Stimulated activated CD4-positive, alpha-beta T cell treated with anti-CD3 and anti-CD28 coated beads, Interleukin-1b, Interleukin-23, amount 100 ng/mL, for 24 hours (primary cell): ENCODE measurements at regions not wholly inside any gene's neighbourhood (a gene's known extent, or its start where the extent isn't known, plus 50 kb on each side); places are given as distances from the start of the nearest gene placed in this dataset.
"Not testable (repeated sequence)": the region's sequence is repeated elsewhere in the genome, so short reads cannot be mapped to it uniquely, and the experiment has no call there.

Source experiments
- DNase-seq, 4 experiments: peaks; one replicate each; pipeline ENCODE4 v3.0.0-alpha.2; 2020; ENCODE audit warnings: low read depth in 4 of 4, low spot score in 1 of 4

GRCh38 chr7:81070956-81071355 is 152.1 kb upstream of the SEMA3C start:
- DNase-seq: no peak

- no peak for DNase-seq
Observed at GRCh38 chr7:81066797-81067196, 147.9 kb upstream of the SEMA3C start.

GRCh38 chr7:81064426-81064825 is 145.6 kb upstream of the SEMA3C start:
- DNase-seq: no peak

- no peak for DNase-seq
Observed at GRCh38 chr7:81062755-81063154, 143.9 kb upstream of the SEMA3C start.

- not testable (repeated sequence) for DNase-seq
Observed at GRCh38 chr7:81057469-81057868, 138.6 kb upstream of the SEMA3C start.

- DNase-seq: no peak
Observed at GRCh38 chr7:81053623-81054022, 134.8 kb upstream of the SEMA3C start.

- DNase-seq: no peak
Observed at GRCh38 chr7:81051811-81052413, 133.1 kb upstream of the SEMA3C start.

GRCh38 chr7:81045491-81046030 is 126.7 kb upstream of the SEMA3C start:
- DNase-seq: no peak

GRCh38 chr7:81042646-81043045 is 123.8 kb upstream of the SEMA3C start:
- not testable (repeated sequence) for DNase-seq

- no peak for DNase-seq
Observed at GRCh38 chr7:81040496-81040895, 121.6 kb upstream of the SEMA3C start.

GRCh38 chr7:81036871-81037270 is 118.0 kb upstream of the SEMA3C start:
- no peak for DNase-seq

- no peak for DNase-seq
Observed at GRCh38 chr7:81036057-81036456, 117.2 kb upstream of the SEMA3C start.

GRCh38 chr7:81031996-81032395 is 113.1 kb upstream of the SEMA3C start:
- DNase-seq: no peak

GRCh38 chr7:81031243-81031642 is 112.4 kb upstream of the SEMA3C start:
- no peak for DNase-seq

- DNase-seq: no peak
Observed at GRCh38 chr7:81030472-81030871, 111.6 kb upstream of the SEMA3C start.

- no peak for DNase-seq
Observed at GRCh38 chr7:81029511-81029910, 110.7 kb upstream of the SEMA3C start.

GRCh38 chr7:81025360-81025759 is 106.5 kb upstream of the SEMA3C start:
- no peak for DNase-seq

- DNase-seq: no peak
Observed at GRCh38 chr7:81014908-81015307, 96.1 kb upstream of the SEMA3C start.

GRCh38 chr7:81014266-81014665 is 95.4 kb upstream of the SEMA3C start:
- no peak for DNase-seq

- no peak for DNase-seq
Observed at GRCh38 chr7:81013083-81013817, 94.4 kb upstream of the SEMA3C start.

- no peak for DNase-seq
Observed at GRCh38 chr7:81008901-81009300, 90.0 kb upstream of the SEMA3C start.

GRCh38 chr7:81007051-81007450 is 88.2 kb upstream of the SEMA3C start:
- no peak for DNase-seq

- DNase-seq: no peak
Observed at GRCh38 chr7:81005254-81005653, 86.4 kb upstream of the SEMA3C start.
